ENCODE measurements at regions not wholly inside any gene's neighbourhood (a gene's known extent, or its start where the extent isn't known, plus 50 kb on each side); places are given as distances from the start of the nearest gene placed in this dataset.
"Not testable (repeated sequence)": the region's sequence is repeated elsewhere in the genome, so short reads cannot be mapped to it uniquely, and the experiment has no call there.

DNA sequence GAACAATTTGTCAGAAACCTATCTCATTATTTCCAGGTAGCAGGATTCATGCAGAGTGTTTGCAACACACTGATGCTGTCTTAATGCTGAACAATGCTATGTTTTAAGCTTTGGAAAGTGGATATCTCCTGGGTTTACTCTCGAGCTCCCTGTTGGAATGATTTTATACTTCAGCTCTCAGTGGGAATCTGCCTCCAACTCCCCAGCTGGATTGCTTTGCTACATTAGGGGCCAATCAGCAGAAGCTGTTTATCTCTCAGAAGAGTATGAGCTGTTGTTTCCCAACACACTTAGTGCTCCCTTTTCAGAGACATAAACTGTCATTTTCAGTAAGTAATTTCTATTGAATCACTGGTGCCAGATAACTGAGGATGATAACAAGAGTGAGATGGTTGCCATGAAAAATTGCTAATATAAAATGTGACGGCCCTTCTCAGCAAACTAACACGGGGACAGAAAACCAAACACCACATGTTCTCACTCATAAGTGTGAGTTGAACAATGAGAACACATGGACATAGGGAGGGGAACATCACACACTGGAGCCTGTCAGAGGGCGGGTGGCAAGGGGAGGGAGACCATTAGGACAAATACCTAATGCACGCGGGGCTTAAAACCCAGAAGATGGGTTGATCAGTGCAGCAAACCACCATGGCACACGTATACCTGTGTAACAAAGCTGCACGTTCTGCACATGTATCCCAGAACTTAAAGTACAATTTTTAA is 265.9 kb upstream of the RUNX1 start:
- no peak for DNase-seq (ENCODE audit: low read depth)

GRCh38 chr21:35311985-35312384 is 262.9 kb upstream of the RUNX1 start:
- no peak for DNase-seq (ENCODE audit: low read depth)

DNA sequence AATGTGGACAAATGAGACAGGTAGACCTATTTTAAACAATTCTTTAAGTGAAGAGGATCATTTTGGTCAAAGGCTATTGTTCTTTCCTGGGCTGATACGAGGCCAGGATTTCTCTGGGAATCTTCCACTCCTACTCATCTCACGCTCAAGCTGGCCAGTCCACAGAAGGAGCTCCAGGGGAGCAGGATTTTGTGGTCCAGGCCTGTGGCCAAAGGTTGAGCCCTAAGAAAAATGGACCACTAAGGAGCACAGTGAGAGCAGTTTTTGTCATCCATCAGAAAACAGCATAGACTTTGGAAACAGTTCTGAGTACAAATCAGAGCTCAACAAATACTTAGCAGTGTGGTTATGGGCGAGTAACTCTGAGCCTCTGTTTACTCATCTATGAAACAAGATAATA is 260.2 kb upstream of the RUNX1 start:
- DNase-seq (ENCODE audit: low read depth), result no peak

DNA sequence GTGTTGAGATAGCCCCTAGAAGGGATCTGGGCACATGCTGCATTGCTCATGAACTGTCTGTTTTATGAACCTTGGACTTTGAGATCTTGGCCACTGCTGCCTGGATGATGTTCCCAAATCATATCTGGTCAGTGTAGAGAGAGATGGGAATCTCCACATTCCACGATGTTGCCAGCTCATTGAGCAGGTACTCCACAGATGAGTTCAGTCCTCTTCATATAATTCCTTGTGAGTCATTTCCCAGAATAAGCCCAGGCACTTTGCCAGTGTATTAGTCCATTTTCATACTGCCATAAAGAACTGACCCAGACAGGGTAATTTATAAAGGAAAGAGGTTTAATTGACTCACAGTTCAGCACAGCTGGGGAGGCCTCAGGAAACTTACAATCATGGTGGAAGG is 254.0 kb upstream of the RUNX1 start:
- peak; percentile 58 for DNase-seq (ENCODE audit: low read depth)

GRCh38 chr21:35298757-35299156 is 249.7 kb upstream of the RUNX1 start:
- DNase-seq (ENCODE audit: low read depth), result no peak

DNA sequence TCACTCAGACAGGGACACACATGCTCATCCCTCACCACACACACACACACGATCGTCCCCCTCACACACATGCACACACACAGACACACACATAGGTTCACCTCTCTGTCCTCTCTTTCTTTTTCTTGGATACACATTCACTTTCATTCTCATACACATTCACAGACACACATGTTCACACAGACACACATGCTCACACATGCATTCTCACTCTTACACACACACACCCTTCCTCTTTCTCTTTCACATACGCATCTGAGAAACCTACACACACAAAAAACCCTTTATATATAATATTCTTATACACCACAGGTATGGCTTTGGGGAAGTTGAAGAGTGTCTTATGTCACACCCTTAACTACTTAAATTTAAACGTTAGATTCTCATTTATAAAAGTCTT is 248.6 kb upstream of the RUNX1 start:
- DNase-seq (ENCODE audit: low read depth), result no peak

DNA sequence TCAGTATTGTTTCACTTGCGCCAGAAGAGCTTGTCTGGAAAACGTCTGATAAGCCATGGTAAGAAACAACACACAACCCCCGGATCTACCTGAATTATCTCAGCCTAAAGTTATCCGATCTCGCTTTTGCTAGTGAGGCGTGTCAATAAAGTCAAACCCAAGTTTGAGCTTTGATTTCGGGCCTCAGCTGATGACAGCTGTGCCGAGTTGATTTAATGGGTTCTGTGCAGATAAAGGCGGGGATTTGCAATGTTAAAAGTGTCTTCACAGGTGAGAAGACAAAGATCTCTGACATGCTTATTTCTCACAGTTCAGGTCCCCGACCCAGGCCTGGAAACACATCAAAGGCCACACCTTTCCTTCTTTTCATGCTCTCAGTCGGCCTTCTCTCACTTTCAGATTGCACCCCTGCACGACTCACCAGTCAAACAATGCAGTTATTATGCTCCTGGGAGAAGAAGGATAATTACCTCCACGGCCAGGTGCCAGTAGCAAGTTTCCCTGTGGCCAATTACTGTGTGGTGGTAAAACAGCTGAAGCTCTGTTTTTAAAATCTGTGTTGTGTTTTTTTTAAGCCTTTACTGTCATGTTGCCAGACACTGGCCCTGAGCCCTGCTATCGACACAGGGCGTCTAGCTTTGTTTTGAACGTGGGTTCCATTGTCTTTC is 245.3 kb upstream of the RUNX1 start:
- DNase-seq (ENCODE audit: low read depth), result no peak

DNA sequence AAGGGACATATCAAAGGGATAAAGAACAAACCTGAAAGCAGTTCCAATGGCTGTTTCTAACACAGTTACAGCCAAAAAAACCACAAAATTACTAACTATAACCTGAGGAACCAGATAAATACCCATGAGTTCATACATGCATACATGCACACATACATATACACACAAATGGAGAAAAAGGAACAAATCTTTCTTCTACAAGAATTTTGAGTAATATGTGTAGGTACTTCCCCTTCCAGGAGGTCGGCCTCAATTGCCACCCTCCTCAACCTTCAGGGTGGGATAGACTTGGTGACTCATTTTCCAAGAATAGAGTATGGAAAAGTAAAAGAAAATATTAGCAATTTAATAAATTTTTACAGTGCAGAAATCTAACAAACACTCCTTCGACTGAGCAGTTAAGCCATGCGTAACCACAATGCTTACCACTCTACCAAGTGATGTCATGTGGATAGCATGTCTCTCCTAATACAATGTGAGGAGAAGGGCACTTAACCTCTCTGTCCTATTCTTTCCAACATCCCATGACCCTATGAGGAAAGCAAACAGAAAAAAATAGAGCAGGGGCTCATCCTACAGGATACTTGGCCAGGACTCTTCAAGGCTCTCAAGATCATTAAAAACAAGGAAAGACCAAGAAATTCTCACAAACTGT is 243.0 kb upstream of the RUNX1 start:
- DNase-seq (ENCODE audit: low read depth), result no peak

DNA sequence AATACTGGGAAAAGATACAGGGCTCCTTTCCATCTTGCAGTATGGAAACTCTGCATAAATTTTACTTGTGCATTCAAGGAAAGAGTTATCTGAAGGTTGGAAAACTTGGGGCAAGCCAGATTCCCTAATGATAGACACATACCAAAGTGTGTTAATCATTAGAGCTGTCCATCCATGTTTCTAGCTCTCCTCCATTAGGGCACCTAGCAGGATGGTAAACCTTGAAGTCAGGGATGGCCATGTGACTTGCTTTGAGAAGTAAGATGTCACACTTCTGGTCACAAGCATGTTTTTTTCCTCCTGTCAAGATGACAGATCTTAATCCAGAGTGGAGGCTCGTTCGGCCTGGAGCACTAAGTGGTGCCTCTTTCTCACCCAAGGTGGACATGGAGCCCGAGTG is 241.9 kb upstream of the RUNX1 start:
- DNase-seq (ENCODE audit: low read depth), result no peak

GRCh38 chr21:35288238-35288637 is 239.1 kb upstream of the RUNX1 start:
- DNase-seq (ENCODE audit: low read depth), result no peak

DNA sequence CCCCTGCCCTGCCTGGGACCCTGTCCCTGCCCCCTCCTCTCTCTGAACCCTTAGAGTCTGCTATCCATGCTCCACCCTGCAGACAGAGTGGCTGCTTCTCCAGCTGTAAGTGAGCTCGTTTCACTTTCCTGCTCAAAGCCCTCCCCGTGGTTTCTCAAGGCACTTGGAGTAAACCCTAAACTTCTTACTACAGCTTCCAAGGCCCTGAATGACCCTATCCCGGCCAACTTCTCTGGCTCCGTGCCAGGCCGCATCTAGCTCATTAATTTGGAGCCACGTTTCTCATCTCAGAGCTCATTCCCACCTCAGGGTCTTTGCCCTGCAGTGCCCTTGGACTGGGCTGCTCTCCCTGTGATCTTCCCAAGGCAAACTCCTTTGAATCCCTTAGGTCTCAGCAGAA is 235.1 kb upstream of the RUNX1 start:
- no peak for DNase-seq (ENCODE audit: low read depth)

- DNase-seq (ENCODE audit: low read depth), result no peak
These were observed 233.8 kb upstream of the RUNX1 start for GRCh38 chr21:35282944-35283343.

DNA sequence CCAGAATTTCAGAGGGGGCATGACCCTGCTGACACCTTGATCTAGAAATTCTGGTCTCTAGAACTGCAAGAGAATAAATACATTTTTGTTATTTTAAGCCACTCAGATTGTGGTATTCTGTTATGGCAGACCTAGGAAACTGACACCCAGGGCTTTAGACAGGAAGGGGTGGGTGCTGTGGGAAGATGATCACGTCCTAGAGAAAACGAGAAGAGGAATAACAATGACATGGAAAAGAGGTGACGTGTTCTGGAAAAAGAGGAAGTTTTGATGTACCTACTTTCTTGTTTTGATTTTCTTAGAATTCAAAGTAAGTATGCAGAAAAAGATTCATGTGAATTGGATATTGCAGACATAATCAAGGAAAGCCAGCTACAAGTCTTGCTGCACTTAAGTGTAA is 232.9 kb upstream of the RUNX1 start:
- DNase-seq (ENCODE audit: low read depth), result no peak

- no peak for DNase-seq (ENCODE audit: low read depth)
These were observed 231.1 kb upstream of the RUNX1 start for GRCh38 chr21:35280231-35280630.

DNA sequence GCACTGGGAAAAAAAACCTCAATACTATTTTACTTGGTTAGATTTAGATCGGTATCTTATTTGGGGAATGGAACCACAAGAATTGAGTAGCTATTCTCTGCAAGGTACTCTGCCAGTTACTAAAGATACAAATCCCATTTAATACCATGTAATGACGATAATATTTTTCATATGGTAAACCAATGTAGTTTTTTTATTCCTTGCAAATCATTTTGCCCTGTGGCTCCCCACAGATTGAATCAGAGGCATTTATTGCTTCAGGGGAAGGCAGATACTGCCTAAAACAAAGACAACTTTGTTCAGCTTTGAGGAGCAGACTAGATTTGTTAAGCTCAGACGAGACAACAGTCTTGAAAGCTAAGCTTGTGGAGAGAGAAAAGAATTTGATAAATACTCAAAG is 226.7 kb upstream of the RUNX1 start:
- no peak for DNase-seq (ENCODE audit: low read depth)

- DNase-seq (ENCODE audit: low read depth), result no peak
These were observed 225.8 kb upstream of the RUNX1 start for GRCh38 chr21:35274923-35275322.

GRCh38 chr21:35274090-35274489 is 225.0 kb upstream of the RUNX1 start:
- no peak for DNase-seq (ENCODE audit: low read depth)

GRCh38 chr21:35273333-35273732 is 224.2 kb upstream of the RUNX1 start:
- DNase-seq (ENCODE audit: low read depth), result no peak

DNA sequence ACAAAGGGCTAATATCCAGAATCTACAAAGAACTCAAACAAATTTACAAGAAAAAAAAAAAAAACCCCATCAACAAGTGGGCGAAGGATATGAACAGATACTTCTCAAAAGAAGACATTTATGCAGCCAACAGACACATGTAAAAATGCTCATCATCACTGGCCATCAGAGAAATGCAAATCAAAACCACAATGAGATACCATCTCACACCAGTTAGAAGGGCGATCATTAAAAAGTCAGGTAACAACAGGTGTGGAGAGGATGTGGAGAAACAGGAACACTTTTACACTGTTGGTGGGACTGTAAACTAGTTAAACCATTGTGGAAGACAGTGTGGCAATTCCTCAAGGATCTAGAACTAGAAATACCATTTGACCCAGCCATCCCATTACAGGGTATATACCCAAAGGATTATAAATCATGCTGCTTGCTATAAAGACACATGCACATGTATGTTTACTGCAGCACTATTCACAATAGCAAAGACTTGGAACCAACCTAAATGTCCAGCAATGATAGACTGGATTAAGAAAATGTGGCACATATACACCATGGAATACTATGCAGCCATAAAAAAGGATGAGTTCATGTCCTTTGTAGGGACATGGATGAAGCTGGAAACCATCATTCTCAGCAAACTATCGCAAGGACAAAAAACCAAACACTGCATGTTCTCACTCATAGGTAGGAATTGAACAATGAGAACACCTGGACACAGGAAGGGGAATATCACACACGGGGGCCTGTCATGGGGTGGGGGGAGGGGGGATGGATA is 222.4 kb upstream of the RUNX1 start:
- not testable (repeated sequence) for DNase-seq (ENCODE audit: low read depth)

DNA sequence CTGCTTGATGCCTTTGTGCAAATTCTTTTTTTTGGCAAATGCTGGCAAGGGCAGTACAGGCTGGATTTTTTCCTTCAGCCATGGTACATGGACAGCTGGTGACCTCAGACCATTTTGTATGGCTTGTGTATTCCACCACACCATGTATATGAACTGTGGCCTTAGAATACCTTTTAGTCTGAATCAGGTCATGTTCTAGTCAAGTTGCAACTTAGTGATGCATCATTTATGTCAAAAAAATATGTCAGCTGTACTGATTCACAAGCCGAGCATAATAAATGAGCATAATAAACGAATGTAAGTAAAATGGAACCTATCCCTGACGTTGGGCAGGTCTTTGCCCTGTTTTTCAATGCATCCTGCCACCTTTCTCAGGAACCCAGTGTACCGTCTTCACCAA is 219.7 kb upstream of the RUNX1 start:
- DNase-seq (ENCODE audit: low read depth), result no peak

- no peak for DNase-seq (ENCODE audit: low read depth)
These were observed 219.2 kb upstream of the RUNX1 start for GRCh38 chr21:35268261-35268660.

DNA sequence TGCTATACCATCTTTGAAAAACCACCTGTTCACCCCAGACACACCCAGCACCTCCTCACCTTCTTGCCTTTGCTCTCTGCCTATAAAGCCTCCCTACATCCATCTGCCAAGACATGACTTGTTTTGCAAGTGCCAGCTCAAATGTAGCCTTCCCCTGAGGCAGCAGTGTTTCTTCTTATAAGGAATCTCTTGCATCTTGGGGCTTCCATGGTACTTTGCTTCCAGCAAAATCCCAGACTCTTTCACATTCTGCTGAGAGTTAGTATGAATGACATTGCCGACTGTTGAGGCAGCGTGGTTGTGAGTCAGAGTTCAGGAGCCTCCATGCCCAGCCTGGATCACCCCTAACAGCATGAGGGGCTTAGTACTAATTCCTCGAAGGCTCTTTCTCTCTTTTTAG is 217.4 kb upstream of the RUNX1 start:
- DNase-seq (ENCODE audit: low read depth), result no peak

All from fibroblast of the conjunctiva (primary cell).